ACC112 (cell line): ENCODE measurements at regions not wholly inside any gene's neighbourhood (a gene's known extent, or its start where the extent isn't known, plus 50 kb on each side); places are given as distances from the start of the nearest gene placed in this dataset.
"Not testable (repeated sequence)": the region's sequence is repeated elsewhere in the genome, so short reads cannot be mapped to it uniquely, and the experiment has no call there.

Experiments
- H2AFZ ChIP-seq: fragments of 200-600 bp; sonication (generic); one replicate; pipeline ENCODE4 v1.6.0; 2017; ENCODE audit warnings: antibody characterized with exemption, low read length; ENCODE audit not compliant: unreplicated experiment
- H3K27ac ChIP-seq: fragments of 200-600 bp; sonication (generic); 2 replicates; pipeline ENCODE4 v1.5.1; 2014; ENCODE audit warnings: low read depth, mild to moderate bottlenecking, antibody characterized with exemption, low read length, moderate library complexity
- H3K27me3 ChIP-seq: fragments of 200-600 bp; sonication (generic); 2 replicates; pipeline ENCODE4 v1.6.1; 2014; ENCODE audit warnings: mild to moderate bottlenecking, antibody characterized with exemption, low read length, moderate library complexity, mixed read lengths; ENCODE audit not compliant: insufficient read depth
- H3K36me3 ChIP-seq: fragments of 200-600 bp; sonication (generic); 2 replicates; pipeline ENCODE4 v1.6.1; 2016; ENCODE audit warnings: mild to moderate bottlenecking, antibody characterized with exemption, low read length, moderate library complexity, mixed read lengths; ENCODE audit not compliant: insufficient read depth
- H3K4me1 ChIP-seq: fragments of 200-600 bp; sonication (generic); one replicate; pipeline ENCODE4 v1.6.1; 2016; ENCODE audit warnings: low read length, mixed read lengths; ENCODE audit not compliant: insufficient read depth, unreplicated experiment, control insufficient read depth
- H3K4me3 ChIP-seq: fragments of 200-600 bp; sonication (generic); 2 replicates; pipeline ENCODE4 v1.5.1; 2014; ENCODE audit warnings: mild to moderate bottlenecking, low read depth, low read length
- H3K79me2 ChIP-seq: fragments of 200-600 bp; sonication (generic); one replicate; pipeline ENCODE4 v1.6.0; 2016; ENCODE audit warnings: low read length; ENCODE audit not compliant: control insufficient read depth, unreplicated experiment, insufficient read depth

- no peaks in the 10 kb centered on the region for H3K4me1 ChIP-seq
- no peak overlapping the region for H2AFZ ChIP-seq
- no peaks in the 10 kb centered on the region for H3K79me2 ChIP-seq
- H3K4me3 ChIP-seq: no peak overlapping the region
- H3K36me3 ChIP-seq: no peaks in the 10 kb centered on the region
- H3K27ac ChIP-seq: no peak overlapping the region
- no peaks in the 10 kb centered on the region for H3K27me3 ChIP-seq
Measured at GRCh38 chr11:134845474-134846327, 433.7 kb upstream of the B3GAT1 start.

- H3K4me3 ChIP-seq: no peak overlapping the region
- no peak overlapping the region for H3K27ac ChIP-seq
- no peaks in the 10 kb centered on the region for H3K36me3 ChIP-seq
- no peak overlapping the region for H2AFZ ChIP-seq
- no peaks in the 10 kb centered on the region for H3K27me3 ChIP-seq
- no peaks in the 10 kb centered on the region for H3K4me1 ChIP-seq
- no peaks in the 10 kb centered on the region for H3K79me2 ChIP-seq
Measured at GRCh38 chr11:134844838-134845237, 432.8 kb upstream of the B3GAT1 start.

- H3K27ac ChIP-seq: no peak overlapping the region
- H3K36me3 ChIP-seq: no peaks in the 10 kb centered on the region
- H2AFZ ChIP-seq: no peak overlapping the region
- H3K27me3 ChIP-seq: no peaks in the 10 kb centered on the region
- H3K4me3 ChIP-seq: no peak overlapping the region
- no peaks in the 10 kb centered on the region for H3K79me2 ChIP-seq
- H3K4me1 ChIP-seq: no peaks in the 10 kb centered on the region
Measured at GRCh38 chr11:134843735-134844134, 431.7 kb upstream of the B3GAT1 start.

- H3K36me3 ChIP-seq: no peaks in the 10 kb centered on the region
- no peaks in the 10 kb centered on the region for H3K27me3 ChIP-seq
- no peak overlapping the region for H3K27ac ChIP-seq
- no peak overlapping the region for H2AFZ ChIP-seq
- no peaks in the 10 kb centered on the region for H3K79me2 ChIP-seq
- H3K4me1 ChIP-seq: no peaks in the 10 kb centered on the region
- no peak overlapping the region for H3K4me3 ChIP-seq
Measured at GRCh38 chr11:134843020-134843419, 431.0 kb upstream of the B3GAT1 start.

- H3K27ac ChIP-seq: no peak overlapping the region
- no peak overlapping the region for H2AFZ ChIP-seq
- no peak overlapping the region for H3K4me3 ChIP-seq
- no peaks in the 10 kb centered on the region for H3K4me1 ChIP-seq
- H3K79me2 ChIP-seq: no peaks in the 10 kb centered on the region
- no peaks in the 10 kb centered on the region for H3K27me3 ChIP-seq
- H3K36me3 ChIP-seq: no peaks in the 10 kb centered on the region
Measured at GRCh38 chr11:134841972-134842371, 429.9 kb upstream of the B3GAT1 start.

- no peak overlapping the region for H2AFZ ChIP-seq
- no peaks in the 10 kb centered on the region for H3K4me1 ChIP-seq
- H3K36me3 ChIP-seq: no peaks in the 10 kb centered on the region
- no peaks in the 10 kb centered on the region for H3K27me3 ChIP-seq
- H3K4me3 ChIP-seq: no peak overlapping the region
- no peaks in the 10 kb centered on the region for H3K79me2 ChIP-seq
- H3K27ac ChIP-seq: no peak overlapping the region
Measured at GRCh38 chr11:134841411-134841810, 429.4 kb upstream of the B3GAT1 start.

- Histone ChIP-seq H3K27me3 (no peaks in the 10 kb centered on the region), H3K4me1 (no peaks in the 10 kb centered on the region), H3K27ac (no peak overlapping the region), H3K4me3 (no peak overlapping the region), H2AFZ (no peak overlapping the region), H3K36me3 (no peaks in the 10 kb centered on the region), H3K79me2 (no peaks in the 10 kb centered on the region)
Measured at GRCh38 chr11:134840945-134841344, 428.9 kb upstream of the B3GAT1 start.

- not testable (repeated sequence) for H2AFZ ChIP-seq, H3K79me2 ChIP-seq
Measured at GRCh38 chr11:134840165-134840564, 428.1 kb upstream of the B3GAT1 start.

GRCh38 chr11:134838708-134839107, 426.7 kb upstream of the B3GAT1 start:
- Histone ChIP-seq H3K27ac (no peak overlapping the region), H3K36me3 (no peaks in the 10 kb centered on the region), H3K4me3 (no peak overlapping the region), H3K4me1 (no peaks in the 10 kb centered on the region), H3K79me2 (no peaks in the 10 kb centered on the region), H3K27me3 (no peaks in the 10 kb centered on the region), H2AFZ (no peak overlapping the region)

More at GRCh38 chr11:134840165-134840564, 428.1 kb upstream of the B3GAT1 start:
- H3K27ac ChIP-seq, H3K4me1 ChIP-seq, H3K4me3 ChIP-seq, H3K27me3 ChIP-seq, H3K36me3 ChIP-seq: not testable (repeated sequence)

- Histone ChIP-seq H3K27ac (no peak overlapping the region), H3K4me3 (no peak overlapping the region), H3K4me1 (no peaks in the 10 kb centered on the region), H3K36me3 (no peaks in the 10 kb centered on the region), H3K79me2 (no peaks in the 10 kb centered on the region), H3K27me3 (no peaks in the 10 kb centered on the region), H2AFZ (no peak overlapping the region)
Measured at GRCh38 chr11:134837887-134838232, 425.8 kb upstream of the B3GAT1 start.

- H3K27me3 ChIP-seq: no peaks in the 10 kb centered on the region
- H3K79me2 ChIP-seq: no peaks in the 10 kb centered on the region
Measured at GRCh38 chr11:134837166-134837886, 425.3 kb upstream of the B3GAT1 start.

More at GRCh38 chr11:134837166-134837886, 425.3 kb upstream of the B3GAT1 start:
- no peaks in the 10 kb centered on the region for H3K4me1 ChIP-seq
- H3K4me3 ChIP-seq: no peak overlapping the region
- H3K36me3 ChIP-seq: no peaks in the 10 kb centered on the region
- no peak overlapping the region for H3K27ac ChIP-seq
- no peak overlapping the region for H2AFZ ChIP-seq
